ENCODE measurements at regions not wholly inside any gene's neighbourhood (a gene's known extent, or its start where the extent isn't known, plus 50 kb on each side); places are given as distances from the start of the nearest gene placed in this dataset.

DNA sequence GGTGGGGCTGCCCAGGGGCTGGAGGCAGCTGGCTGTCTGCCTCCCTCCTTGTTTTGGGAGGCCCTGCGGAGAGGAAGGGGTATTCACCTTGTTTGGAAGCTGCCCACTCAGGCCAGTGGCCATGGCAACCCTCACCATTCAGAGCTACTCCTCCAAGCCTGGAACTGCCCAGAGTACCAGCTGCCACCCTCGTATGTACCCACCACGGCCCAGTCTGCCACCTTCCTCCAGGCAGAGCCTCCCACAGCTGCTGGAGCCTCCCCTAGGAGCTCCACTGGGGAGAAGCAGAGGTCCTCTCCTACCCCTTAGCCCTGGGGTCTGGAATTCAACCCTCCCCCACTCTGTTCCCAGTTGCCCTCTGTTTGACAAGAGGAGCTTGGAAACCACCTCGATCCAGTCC lies 90.7 kb downstream of the AXIN2 start:
- intact Hi-C loops (cut with DNase I; ENCODE audit: low total_unique reads) = no loop called here
- H3K9me3 ChIP-seq = no peaks in the 10 kb centered on the region
- H3K4me1 ChIP-seq = no peaks in the 10 kb centered on the region
- 60 to 72% methylated on average over 3 to 4 of the region's 4 CpGs for WGBS, 2 donors
- H3K4me3 ChIP-seq = no peak overlapping the region
- no peak overlapping the region for H3K27ac ChIP-seq
- no peaks in the 10 kb centered on the region for H3K27me3 ChIP-seq
- no peak for DNase-seq
- no peaks in the 10 kb centered on the region for H3K36me3 ChIP-seq (ENCODE audit: low read depth, missing control alignments)
- no peak for TF ChIP-seq POLR2A (IDR thresholded peaks at IDR 0.05)
- TF ChIP-seq, protein P1, sequence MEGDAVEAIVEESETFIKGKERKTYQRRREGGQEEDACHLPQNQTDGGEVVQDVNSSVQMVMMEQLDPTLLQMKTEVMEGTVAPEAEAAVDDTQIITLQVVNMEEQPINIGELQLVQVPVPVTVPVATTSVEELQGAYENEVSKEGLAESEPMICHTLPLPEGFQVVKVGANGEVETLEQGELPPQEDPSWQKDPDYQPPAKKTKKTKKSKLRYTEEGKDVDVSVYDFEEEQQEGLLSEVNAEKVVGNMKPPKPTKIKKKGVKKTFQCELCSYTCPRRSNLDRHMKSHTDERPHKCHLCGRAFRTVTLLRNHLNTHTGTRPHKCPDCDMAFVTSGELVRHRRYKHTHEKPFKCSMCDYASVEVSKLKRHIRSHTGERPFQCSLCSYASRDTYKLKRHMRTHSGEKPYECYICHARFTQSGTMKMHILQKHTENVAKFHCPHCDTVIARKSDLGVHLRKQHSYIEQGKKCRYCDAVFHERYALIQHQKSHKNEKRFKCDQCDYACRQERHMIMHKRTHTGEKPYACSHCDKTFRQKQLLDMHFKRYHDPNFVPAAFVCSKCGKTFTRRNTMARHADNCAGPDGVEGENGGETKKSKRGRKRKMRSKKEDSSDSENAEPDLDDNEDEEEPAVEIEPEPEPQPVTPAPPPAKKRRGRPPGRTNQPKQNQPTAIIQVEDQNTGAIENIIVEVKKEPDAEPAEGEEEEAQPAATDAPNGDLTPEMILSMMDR (IDR thresholded peaks at IDR 0.05) = no peak

DNA sequence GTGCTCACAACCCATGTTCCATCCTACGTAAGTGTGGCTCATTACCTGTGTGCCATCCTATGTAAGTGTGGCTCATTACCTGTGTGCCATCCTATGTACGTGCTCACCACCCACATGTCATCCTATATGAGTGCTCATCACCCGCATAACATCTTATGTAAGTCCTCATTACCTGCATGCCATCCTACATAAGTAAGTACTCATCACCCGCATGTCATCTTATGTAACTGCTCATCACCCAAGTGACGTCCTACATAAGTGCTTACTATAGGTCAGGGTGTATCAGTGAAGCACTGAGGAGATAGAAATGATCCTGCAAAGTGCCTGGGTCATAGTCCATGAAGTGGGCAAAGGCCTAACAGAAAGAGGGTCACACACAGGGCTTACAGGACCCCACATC lies 93.1 kb downstream of the AXIN2 start:
- 93 to 100% methylated on average over 5 of the region's 5 CpGs for WGBS, 2 donors
- Histone ChIP-seq H3K27me3 (no peaks in the 10 kb centered on the region), H3K27ac (no peak overlapping the region), H3K36me3 (ENCODE audit: low read depth, missing control alignments) (no peaks in the 10 kb centered on the region), H3K4me3 (no peak overlapping the region), H3K9me3 (no peaks in the 10 kb centered on the region), H3K4me1 (no peaks in the 10 kb centered on the region)
- TF ChIP-seq, protein P1 (IDR thresholded peaks at IDR 0.05) = no peak
- no peak for TF ChIP-seq POLR2A (IDR thresholded peaks at IDR 0.05)
- intact Hi-C loops (cut with DNase I; ENCODE audit: low total_unique reads) = no loop called here
- DNase-seq = no peak

DNA sequence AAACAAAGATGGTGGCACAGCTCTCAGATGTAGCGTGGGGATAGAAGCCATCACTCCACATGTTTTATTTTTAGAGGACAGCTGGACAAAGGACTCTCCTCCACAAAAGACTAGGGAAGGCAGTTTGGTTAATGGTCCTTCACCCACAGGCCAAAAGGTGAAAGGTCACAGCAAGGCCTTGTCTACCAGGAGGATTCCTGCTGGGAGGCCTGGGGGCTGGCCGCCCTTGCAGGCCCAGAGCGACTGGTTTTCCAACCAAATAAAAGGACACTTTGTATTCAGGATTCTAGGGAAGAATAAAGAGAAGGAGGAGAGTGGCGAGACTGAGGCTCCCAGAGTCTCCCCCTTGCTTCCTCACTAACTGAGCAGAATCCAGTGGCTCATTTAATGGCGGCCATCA lies 94.3 kb downstream of the AXIN2 start:
- DNase-seq = no peak
- intact Hi-C loops (cut with DNase I; ENCODE audit: low total_unique reads) = no loop called here
- no peak overlapping the region for H3K27ac ChIP-seq
- no peaks in the 10 kb centered on the region for H3K4me1 ChIP-seq
- no peaks in the 10 kb centered on the region for H3K27me3 ChIP-seq
- WGBS, 2 donors = 79 to 82% methylated on average over 5 of the region's 5 CpGs
- TF ChIP-seq, protein P1 (IDR thresholded peaks at IDR 0.05) = no peak
- TF ChIP-seq POLR2A (IDR thresholded peaks at IDR 0.05) = no peak
- H3K36me3 ChIP-seq (ENCODE audit: low read depth, missing control alignments) = no peaks in the 10 kb centered on the region
- no peaks in the 10 kb centered on the region for H3K9me3 ChIP-seq
- H3K4me3 ChIP-seq = no peak overlapping the region

DNA sequence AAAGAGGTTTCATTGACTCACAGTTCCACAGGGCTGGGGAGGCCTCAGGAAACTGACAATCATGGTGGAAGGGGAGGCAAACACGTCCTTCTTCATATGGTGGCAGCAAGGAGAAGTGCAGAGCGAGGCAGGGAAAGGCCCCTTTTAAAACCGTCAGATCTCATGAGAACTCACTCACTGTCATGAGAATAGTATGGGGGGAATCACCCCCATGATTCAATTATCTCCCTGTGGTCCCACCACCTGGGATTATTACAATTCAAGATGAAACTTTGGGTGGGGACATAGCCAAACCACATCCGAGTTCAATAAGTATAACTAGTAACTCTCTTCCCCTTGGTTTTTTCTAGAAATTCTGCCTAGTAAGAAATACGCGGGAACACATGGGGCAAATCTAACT lies 94.9 kb downstream of the AXIN2 start:
- H3K9me3 ChIP-seq = no peaks in the 10 kb centered on the region
- 89% methylated on average over 6 of the region's 6 CpGs for WGBS, 2 donors
- no peaks in the 10 kb centered on the region for H3K4me1 ChIP-seq
- H3K4me3 ChIP-seq = no peak overlapping the region
- TF ChIP-seq, protein P1 (IDR thresholded peaks at IDR 0.05) = no peak
- no peak for TF ChIP-seq POLR2A (IDR thresholded peaks at IDR 0.05)
- DNase-seq = no peak
- no peaks in the 10 kb centered on the region for H3K27me3 ChIP-seq
- H3K36me3 ChIP-seq (ENCODE audit: low read depth, missing control alignments) = no peaks in the 10 kb centered on the region
- intact Hi-C loops (cut with DNase I; ENCODE audit: low total_unique reads) = no loop called here
- no peak overlapping the region for H3K27ac ChIP-seq

DNA sequence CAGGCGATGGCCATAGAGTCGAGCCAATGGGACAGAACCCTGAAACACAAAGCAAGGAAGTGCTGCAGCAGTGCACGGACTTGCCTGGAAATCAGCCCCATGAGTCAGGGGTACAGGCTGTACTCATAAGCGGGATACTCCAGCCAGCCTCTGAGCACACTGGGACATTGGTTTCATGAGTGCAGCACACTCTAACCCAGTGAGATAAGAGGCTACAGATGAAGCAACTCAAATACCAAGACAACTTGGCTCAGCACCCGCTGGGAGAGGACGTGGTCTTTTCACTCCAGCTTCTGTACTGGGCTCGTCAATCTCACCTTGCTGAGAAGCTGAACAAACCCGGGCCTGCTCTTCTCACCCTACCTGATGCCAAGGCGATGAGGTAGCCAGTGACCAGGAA lies 98.2 kb downstream of the AXIN2 start:
- no peak overlapping the region for H3K4me3 ChIP-seq
- H3K4me1 ChIP-seq = no peaks in the 10 kb centered on the region
- intact Hi-C loops (cut with DNase I; ENCODE audit: low total_unique reads) = no loop called here
- no peaks in the 10 kb centered on the region for H3K27me3 ChIP-seq
- no peak overlapping the region for H3K27ac ChIP-seq
- H3K36me3 ChIP-seq (ENCODE audit: low read depth, missing control alignments) = no peaks in the 10 kb centered on the region
- H3K9me3 ChIP-seq = no peaks in the 10 kb centered on the region
- DNase-seq = peak; percentile 84
- 50 to 75% methylated on average over 8 to 9 of the region's 9 CpGs for WGBS, 2 donors
- no peak for TF ChIP-seq POLR2A (IDR thresholded peaks at IDR 0.05)
- TF ChIP-seq, protein P1 (IDR thresholded peaks at IDR 0.05) = no peak
